Liver (tissue), 8 donors: ENCODE measurements at regions not wholly inside any gene's neighbourhood (a gene's known extent, or its start where the extent isn't known, plus 50 kb on each side); places are given as distances from the start of the nearest gene placed in this dataset.
"Not testable (repeated sequence)": the region's sequence is repeated elsewhere in the genome, so short reads cannot be mapped to it uniquely, and the experiment has no call there.

Experiments used
- DNase-seq: peaks from one replicate; pipeline ENCODE4 v3.0.0-alpha.2; 2017; ENCODE audit warnings: low spot score
- H3K27ac ChIP-seq, 2 donors: one replicate each; pipeline ENCODE4 v1.7.0; 2013; ENCODE audit warnings: inconsistent platforms in 2 of 2, low read length in 2 of 2, control low read depth in 1 of 2, low read depth in 1 of 2, mild to moderate bottlenecking in 1 of 2
- H3K27me3 ChIP-seq, 4 donors: one replicate each; pipeline versions ENCODE4 v1.6.1 to v1.7.0; 2013; ENCODE audit warnings: low read length in 3 of 4, inconsistent platforms in 1 of 4, mild to moderate bottlenecking in 1 of 4, moderate library complexity in 1 of 4; ENCODE audit not compliant: control insufficient read depth in 4 of 4, insufficient read depth in 4 of 4
- H3K36me3 ChIP-seq, 4 donors: one replicate each; pipeline versions ENCODE4 v1.6.1 to v1.7.0; 2013; ENCODE audit warnings: low read length in 3 of 4, mild to moderate bottlenecking in 3 of 4, low read depth in 1 of 4, moderate library complexity in 1 of 4; ENCODE audit not compliant: control insufficient read depth in 4 of 4, insufficient read depth in 3 of 4
- H3K4me1 ChIP-seq, 4 donors: one replicate each; pipeline versions ENCODE4 v1.6.1 to v1.7.0; 2013; ENCODE audit warnings: low read length in 3 of 4, mild to moderate bottlenecking in 3 of 4, moderate library complexity in 1 of 4; ENCODE audit not compliant: control insufficient read depth in 4 of 4, insufficient read depth in 4 of 4
- H3K4me3 ChIP-seq, 3 donors: one replicate each; pipeline versions ENCODE4 v1.6.1 to v1.7.0; 2013; ENCODE audit warnings: low read length in 3 of 3, control low read depth in 1 of 3, low read depth in 1 of 3, mild to moderate bottlenecking in 1 of 3
- H3K9ac ChIP-seq, 2 donors: one replicate each; pipeline ENCODE4 v1.7.0; 2013; ENCODE audit warnings: low read length in 2 of 2, mild to moderate bottlenecking in 2 of 2, moderate library complexity in 2 of 2, control low read depth in 1 of 2, low read depth in 1 of 2
- H3K9me3 ChIP-seq, 4 donors: one replicate each; pipeline versions ENCODE4 v1.6.1 to v1.7.0; 2013; ENCODE audit warnings: low read length in 3 of 4; ENCODE audit not compliant: control insufficient read depth in 4 of 4
- EGR1 ChIP-seq, 2 donors: IDR thresholded peaks; 2 replicates each; pipeline ENCODE4 v1.6.1; 2016 to 2018; ENCODE audit warnings: antibody characterized with exemption in 2 of 2, low read depth in 2 of 2
- FOXA1 ChIP-seq: IDR thresholded peaks from 2 replicates; pipeline ENCODE4 v1.6.1; 2016; ENCODE audit warnings: antibody characterized with exemption
- FOXA2 ChIP-seq: IDR thresholded peaks from 2 replicates; pipeline ENCODE4 v1.6.1; 2016; ENCODE audit warnings: antibody characterized with exemption
- GABPA ChIP-seq, 2 donors: IDR thresholded peaks in 1 of 2; conservative IDR thresholded peaks in 1 of 2; 2 replicates each; pipeline ENCODE4 v1.6.1; 2016; ENCODE audit warnings: antibody characterized with exemption in 2 of 2, mild to moderate bottlenecking in 1 of 2, moderate library complexity in 1 of 2
- HNF4A ChIP-seq, 2 donors: conservative IDR thresholded peaks; 2 replicates each; pipeline ENCODE4 v1.6.1; 2016; ENCODE audit warnings: antibody characterized with exemption in 2 of 2, mild to moderate bottlenecking in 2 of 2
- HNF4G ChIP-seq: IDR thresholded peaks from 2 replicates; pipeline ENCODE4 v1.6.1; 2016; ENCODE audit warnings: antibody characterized with exemption
- JUND ChIP-seq, 2 donors: IDR thresholded peaks; 2 replicates each; pipeline ENCODE4 v1.6.1; 2016; ENCODE audit warnings: antibody characterized with exemption in 2 of 2
- NR2F2 ChIP-seq: IDR thresholded peaks from 2 replicates; pipeline ENCODE4 v1.6.1; 2016; ENCODE audit warnings: antibody characterized with exemption
- RAD21 ChIP-seq, 2 donors: IDR thresholded peaks; 2 replicates each; pipeline ENCODE4 v1.6.1; 2016; ENCODE audit warnings: antibody characterized with exemption in 2 of 2, mild to moderate bottlenecking in 2 of 2
- RXRA ChIP-seq, 2 donors: IDR thresholded peaks; 2 replicates each; pipeline ENCODE4 v1.6.1; 2017 to 2018; ENCODE audit warnings: antibody characterized with exemption in 2 of 2, mild to moderate bottlenecking in 1 of 2
- SP1 ChIP-seq: IDR thresholded peaks from 2 replicates; pipeline ENCODE4 v1.6.1; 2018; ENCODE audit warnings: antibody characterized with exemption, mild to moderate bottlenecking
- TAF1 ChIP-seq: conservative IDR thresholded peaks from 2 replicates; pipeline ENCODE4 v1.6.1; 2016; ENCODE audit warnings: antibody characterized with exemption, mild to moderate bottlenecking
- YY1 ChIP-seq: IDR thresholded peaks from 2 replicates; pipeline ENCODE4 v1.6.1; 2016; ENCODE audit warnings: antibody characterized with exemption, mild to moderate bottlenecking
- WGBS: extraction: QIAGEN DNeasy Blood & Tissue Kit; methylation state at CpG from one replicate; pipeline ENCODE4 v1.1.7; 2013; 5-methylcytosine and 5-hydroxymethylcytosine counted together
- TF ChIP-seq, protein P1 (sequence below): IDR thresholded peaks from 2 replicates; pipeline ENCODE4 v1.6.1; 2016; ENCODE audit warnings: antibody characterized with exemption, mild to moderate bottlenecking
- TF ChIP-seq, protein P2 (sequence below): IDR thresholded peaks from 2 replicates; pipeline ENCODE4 v1.6.1; 2016; ENCODE audit warnings: antibody characterized with exemption
- TF ChIP-seq, protein P3 (sequence below): IDR thresholded peaks from 2 replicates; pipeline ENCODE4 v1.6.1; 2016; ENCODE audit warnings: antibody characterized with exemption
- TF ChIP-seq, protein P4 (sequence below): IDR thresholded peaks from 2 replicates; pipeline ENCODE4 v1.6.1; 2016; ENCODE audit warnings: antibody characterized with exemption
- TF ChIP-seq, protein P5 (sequence below): fragments of 150-350 bp; IDR thresholded peaks from 2 replicates; pipeline ENCODE4 v1.5.1; 2017; ENCODE audit warnings: improper control_type of control experiment, low read depth, low read length; ENCODE audit not compliant: missing input control
- donor health status: healthy.
- donor health status: healthy.
- donor health status: healthy.
- donor health status: healthy.
- donor health status: healthy.

DNA sequence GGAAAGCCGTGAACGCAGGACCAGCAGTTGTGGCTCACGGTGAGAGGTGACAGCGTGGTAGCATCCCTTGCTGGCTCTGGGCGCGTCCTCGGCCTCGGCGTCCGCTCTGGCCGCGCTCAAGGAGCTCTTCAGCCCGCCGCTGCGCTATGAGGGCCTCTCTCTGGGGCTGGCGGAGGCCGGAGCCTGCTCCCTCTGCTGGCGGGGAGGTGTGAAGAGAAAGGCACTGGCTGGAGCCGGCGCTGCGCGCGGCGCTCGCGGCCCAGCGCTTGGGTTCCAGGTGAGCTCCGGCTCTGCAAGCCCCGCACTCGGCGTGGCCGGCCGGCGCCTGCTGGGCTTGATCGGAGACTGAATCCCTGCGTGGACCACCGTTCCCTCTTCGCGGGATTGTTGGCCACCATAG, 705.6 kb downstream of the SEMA5A start:
- no peak overlapping the region for H3K27ac ChIP-seq
- H3K9me3 ChIP-seq: peaks cover 0 to 7% (median 1%) of the 10 kb centered on the region in 4 donors
- DNase-seq: no peak
- no peak overlapping the region for H3K9ac ChIP-seq
- H3K4me1 ChIP-seq: no peaks in the 10 kb centered on the region
- H3K4me3 ChIP-seq: no peak overlapping the region
- TF ChIP-seq, protein P1, sequence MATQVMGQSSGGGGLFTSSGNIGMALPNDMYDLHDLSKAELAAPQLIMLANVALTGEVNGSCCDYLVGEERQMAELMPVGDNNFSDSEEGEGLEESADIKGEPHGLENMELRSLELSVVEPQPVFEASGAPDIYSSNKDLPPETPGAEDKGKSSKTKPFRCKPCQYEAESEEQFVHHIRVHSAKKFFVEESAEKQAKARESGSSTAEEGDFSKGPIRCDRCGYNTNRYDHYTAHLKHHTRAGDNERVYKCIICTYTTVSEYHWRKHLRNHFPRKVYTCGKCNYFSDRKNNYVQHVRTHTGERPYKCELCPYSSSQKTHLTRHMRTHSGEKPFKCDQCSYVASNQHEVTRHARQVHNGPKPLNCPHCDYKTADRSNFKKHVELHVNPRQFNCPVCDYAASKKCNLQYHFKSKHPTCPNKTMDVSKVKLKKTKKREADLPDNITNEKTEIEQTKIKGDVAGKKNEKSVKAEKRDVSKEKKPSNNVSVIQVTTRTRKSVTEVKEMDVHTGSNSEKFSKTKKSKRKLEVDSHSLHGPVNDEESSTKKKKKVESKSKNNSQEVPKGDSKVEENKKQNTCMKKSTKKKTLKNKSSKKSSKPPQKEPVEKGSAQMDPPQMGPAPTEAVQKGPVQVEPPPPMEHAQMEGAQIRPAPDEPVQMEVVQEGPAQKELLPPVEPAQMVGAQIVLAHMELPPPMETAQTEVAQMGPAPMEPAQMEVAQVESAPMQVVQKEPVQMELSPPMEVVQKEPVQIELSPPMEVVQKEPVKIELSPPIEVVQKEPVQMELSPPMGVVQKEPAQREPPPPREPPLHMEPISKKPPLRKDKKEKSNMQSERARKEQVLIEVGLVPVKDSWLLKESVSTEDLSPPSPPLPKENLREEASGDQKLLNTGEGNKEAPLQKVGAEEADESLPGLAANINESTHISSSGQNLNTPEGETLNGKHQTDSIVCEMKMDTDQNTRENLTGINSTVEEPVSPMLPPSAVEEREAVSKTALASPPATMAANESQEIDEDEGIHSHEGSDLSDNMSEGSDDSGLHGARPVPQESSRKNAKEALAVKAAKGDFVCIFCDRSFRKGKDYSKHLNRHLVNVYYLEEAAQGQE: no peak
- TF ChIP-seq, protein P2, sequence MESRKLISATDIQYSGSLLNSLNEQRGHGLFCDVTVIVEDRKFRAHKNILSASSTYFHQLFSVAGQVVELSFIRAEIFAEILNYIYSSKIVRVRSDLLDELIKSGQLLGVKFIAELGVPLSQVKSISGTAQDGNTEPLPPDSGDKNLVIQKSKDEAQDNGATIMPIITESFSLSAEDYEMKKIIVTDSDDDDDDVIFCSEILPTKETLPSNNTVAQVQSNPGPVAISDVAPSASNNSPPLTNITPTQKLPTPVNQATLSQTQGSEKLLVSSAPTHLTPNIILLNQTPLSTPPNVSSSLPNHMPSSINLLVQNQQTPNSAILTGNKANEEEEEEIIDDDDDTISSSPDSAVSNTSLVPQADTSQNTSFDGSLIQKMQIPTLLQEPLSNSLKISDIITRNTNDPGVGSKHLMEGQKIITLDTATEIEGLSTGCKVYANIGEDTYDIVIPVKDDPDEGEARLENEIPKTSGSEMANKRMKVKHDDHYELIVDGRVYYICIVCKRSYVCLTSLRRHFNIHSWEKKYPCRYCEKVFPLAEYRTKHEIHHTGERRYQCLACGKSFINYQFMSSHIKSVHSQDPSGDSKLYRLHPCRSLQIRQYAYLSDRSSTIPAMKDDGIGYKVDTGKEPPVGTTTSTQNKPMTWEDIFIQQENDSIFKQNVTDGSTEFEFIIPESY: no peak
- no peak for TF ChIP-seq HNF4A (conservative IDR thresholded peaks at IDR 0.05)
- TF ChIP-seq, protein P3, sequence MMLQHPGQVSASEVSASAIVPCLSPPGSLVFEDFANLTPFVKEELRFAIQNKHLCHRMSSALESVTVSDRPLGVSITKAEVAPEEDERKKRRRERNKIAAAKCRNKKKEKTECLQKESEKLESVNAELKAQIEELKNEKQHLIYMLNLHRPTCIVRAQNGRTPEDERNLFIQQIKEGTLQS: no peak
- no peak for TF ChIP-seq FOXA1
- TF ChIP-seq SP1: no peak
- TF ChIP-seq TAF1: no peak
- TF ChIP-seq, protein P4, sequence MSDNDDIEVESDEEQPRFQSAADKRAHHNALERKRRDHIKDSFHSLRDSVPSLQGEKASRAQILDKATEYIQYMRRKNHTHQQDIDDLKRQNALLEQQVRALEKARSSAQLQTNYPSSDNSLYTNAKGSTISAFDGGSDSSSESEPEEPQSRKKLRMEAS: no peak
- no peak for TF ChIP-seq JUND (IDR thresholded peaks at IDR 0.05)
- TF ChIP-seq, protein P5, sequence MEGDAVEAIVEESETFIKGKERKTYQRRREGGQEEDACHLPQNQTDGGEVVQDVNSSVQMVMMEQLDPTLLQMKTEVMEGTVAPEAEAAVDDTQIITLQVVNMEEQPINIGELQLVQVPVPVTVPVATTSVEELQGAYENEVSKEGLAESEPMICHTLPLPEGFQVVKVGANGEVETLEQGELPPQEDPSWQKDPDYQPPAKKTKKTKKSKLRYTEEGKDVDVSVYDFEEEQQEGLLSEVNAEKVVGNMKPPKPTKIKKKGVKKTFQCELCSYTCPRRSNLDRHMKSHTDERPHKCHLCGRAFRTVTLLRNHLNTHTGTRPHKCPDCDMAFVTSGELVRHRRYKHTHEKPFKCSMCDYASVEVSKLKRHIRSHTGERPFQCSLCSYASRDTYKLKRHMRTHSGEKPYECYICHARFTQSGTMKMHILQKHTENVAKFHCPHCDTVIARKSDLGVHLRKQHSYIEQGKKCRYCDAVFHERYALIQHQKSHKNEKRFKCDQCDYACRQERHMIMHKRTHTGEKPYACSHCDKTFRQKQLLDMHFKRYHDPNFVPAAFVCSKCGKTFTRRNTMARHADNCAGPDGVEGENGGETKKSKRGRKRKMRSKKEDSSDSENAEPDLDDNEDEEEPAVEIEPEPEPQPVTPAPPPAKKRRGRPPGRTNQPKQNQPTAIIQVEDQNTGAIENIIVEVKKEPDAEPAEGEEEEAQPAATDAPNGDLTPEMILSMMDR: no peak
- TF ChIP-seq HNF4G: no peak
- TF ChIP-seq EGR1 (IDR thresholded peaks at IDR 0.05; ENCODE audit: low read depth in 2 of 2): no peak
- no peak for TF ChIP-seq GABPA (IDR thresholded peaks at IDR 0.05 in 1 of 2, conservative IDR thresholded peaks at IDR 0.05 in 1 of 2)
- TF ChIP-seq YY1: no peak
- no peak for TF ChIP-seq RAD21 (IDR thresholded peaks at IDR 0.05)
- TF ChIP-seq FOXA2: no peak
- no peak for TF ChIP-seq NR2F2
- no peak for TF ChIP-seq RXRA (IDR thresholded peaks at IDR 0.05)
- WGBS: 73% methylated on average over 39 of the region's 39 CpGs
- no peaks in the 10 kb centered on the region for H3K36me3 ChIP-seq
- H3K27me3 ChIP-seq: no peaks in the 10 kb centered on the region

DNA sequence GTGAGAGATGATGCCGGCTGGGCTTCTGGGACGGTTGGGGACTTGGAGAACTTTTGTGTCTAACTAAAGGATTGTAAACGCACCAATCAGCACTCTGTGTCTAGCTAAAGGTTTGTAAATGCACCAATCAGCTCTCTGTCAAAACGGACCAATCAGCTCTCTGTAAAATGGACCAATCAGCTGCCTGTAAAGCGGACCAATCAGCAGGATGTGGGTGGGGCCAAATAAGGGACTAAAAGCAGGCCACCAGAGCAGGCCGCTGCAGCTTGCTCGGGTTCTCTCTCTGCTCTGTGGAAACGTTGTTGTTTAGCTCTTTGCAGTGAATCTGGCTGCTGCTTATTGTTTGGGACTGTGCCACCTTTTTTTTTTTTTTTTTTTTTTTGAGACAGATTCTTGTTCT, 705.1 kb downstream of the SEMA5A start:
- DNase-seq, H3K27ac ChIP-seq, H3K4me3 ChIP-seq, H3K27me3 ChIP-seq, H3K36me3 ChIP-seq, H3K9ac ChIP-seq, H3K4me1 ChIP-seq, H3K9me3 ChIP-seq: not testable (repeated sequence)
- WGBS: 81% methylated on average over 8 of the region's 8 CpGs
